Osteoblast (primary cell): ENCODE measurements at regions not wholly inside any gene's neighbourhood (a gene's known extent, or its start where the extent isn't known, plus 50 kb on each side); places are given as distances from the start of the nearest gene placed in this dataset.

Experiments
- DNase-seq: peaks from one replicate; pipeline ENCODE4 v3.0.0; 2011; ENCODE audit warnings: low spot score, mixed read lengths; ENCODE audit not compliant: insufficient read length; ENCODE audit errors: missing footprints
- H2AFZ ChIP-seq: 2 replicates; pipeline ENCODE4 v1.6.0; 2011; ENCODE audit warnings: mild to moderate bottlenecking, low read length
- H3K27ac ChIP-seq: 2 replicates; pipeline ENCODE4 v1.5.1; 2011; ENCODE audit warnings: mild to moderate bottlenecking, low read depth, low read length, moderate library complexity
- H3K27me3 ChIP-seq: 2 replicates; pipeline ENCODE4 v1.6.0; 2012; ENCODE audit warnings: mild to moderate bottlenecking, control low read depth, inconsistent platforms, low read length, moderate library complexity; ENCODE audit not compliant: insufficient read depth
- H3K36me3 ChIP-seq: 2 replicates; pipeline ENCODE4 v1.5.1; 2011; ENCODE audit warnings: mild to moderate bottlenecking, low read length, control low read depth, moderate library complexity; ENCODE audit not compliant: insufficient read depth
- H3K4me1 ChIP-seq: 2 replicates; pipeline ENCODE4 v1.5.1; 2011; ENCODE audit warnings: mild to moderate bottlenecking, low read length, control low read depth, moderate library complexity; ENCODE audit not compliant: insufficient read depth
- H3K4me2 ChIP-seq: 2 replicates; pipeline ENCODE4 v1.6.0; 2011; ENCODE audit warnings: mild to moderate bottlenecking, low read length; ENCODE audit not compliant: insufficient read depth
- H3K4me3 ChIP-seq: fragments of 200-600 bp; sonication (generic); 3 replicates; pipeline ENCODE4 v1.5.1; 2012; ENCODE audit warnings: mild to moderate bottlenecking, low read length, inconsistent platforms; ENCODE audit not compliant: insufficient read depth
- H3K79me2 ChIP-seq: 2 replicates; pipeline ENCODE4 v1.6.0; 2012; ENCODE audit warnings: mild to moderate bottlenecking, low read length, control low read depth, inconsistent platforms; ENCODE audit not compliant: insufficient read depth
- H3K9me3 ChIP-seq: 2 replicates; pipeline ENCODE4 v1.5.1; 2011; ENCODE audit warnings: low read depth, low read length, control low read depth
- H4K20me1 ChIP-seq: 2 replicates; pipeline ENCODE4 v1.6.0; 2012; ENCODE audit warnings: mild to moderate bottlenecking, low read length, control low read depth; ENCODE audit not compliant: insufficient read depth
- TF ChIP-seq, protein P1 (sequence below): IDR thresholded peaks from 2 replicates; pipeline ENCODE4 v1.5.1; 2011; ENCODE audit warnings: mild to moderate bottlenecking, low read depth, low read length, moderate library complexity; ENCODE audit errors: extremely low read depth

DNA sequence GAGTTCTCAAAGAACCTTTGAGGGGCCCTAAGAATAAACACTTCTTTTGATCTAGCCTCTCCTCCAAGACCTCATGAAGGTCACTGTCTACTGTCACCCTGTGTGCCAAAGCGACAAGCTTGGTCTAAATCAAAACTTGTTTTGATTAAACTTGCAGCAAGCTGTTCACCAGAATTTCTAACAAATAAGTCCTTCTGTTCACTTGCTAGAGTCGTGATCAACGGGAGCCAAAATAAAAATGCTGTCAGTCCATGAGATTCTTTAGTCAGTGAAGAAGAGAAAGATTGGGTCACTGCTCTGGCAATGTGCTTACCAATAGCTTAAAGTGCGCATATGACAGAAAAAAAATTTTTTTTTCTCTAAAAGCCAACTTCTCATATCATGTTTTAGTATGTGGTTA is 53.9 kb upstream of the GALNT5 start:
- TF ChIP-seq, protein P1, sequence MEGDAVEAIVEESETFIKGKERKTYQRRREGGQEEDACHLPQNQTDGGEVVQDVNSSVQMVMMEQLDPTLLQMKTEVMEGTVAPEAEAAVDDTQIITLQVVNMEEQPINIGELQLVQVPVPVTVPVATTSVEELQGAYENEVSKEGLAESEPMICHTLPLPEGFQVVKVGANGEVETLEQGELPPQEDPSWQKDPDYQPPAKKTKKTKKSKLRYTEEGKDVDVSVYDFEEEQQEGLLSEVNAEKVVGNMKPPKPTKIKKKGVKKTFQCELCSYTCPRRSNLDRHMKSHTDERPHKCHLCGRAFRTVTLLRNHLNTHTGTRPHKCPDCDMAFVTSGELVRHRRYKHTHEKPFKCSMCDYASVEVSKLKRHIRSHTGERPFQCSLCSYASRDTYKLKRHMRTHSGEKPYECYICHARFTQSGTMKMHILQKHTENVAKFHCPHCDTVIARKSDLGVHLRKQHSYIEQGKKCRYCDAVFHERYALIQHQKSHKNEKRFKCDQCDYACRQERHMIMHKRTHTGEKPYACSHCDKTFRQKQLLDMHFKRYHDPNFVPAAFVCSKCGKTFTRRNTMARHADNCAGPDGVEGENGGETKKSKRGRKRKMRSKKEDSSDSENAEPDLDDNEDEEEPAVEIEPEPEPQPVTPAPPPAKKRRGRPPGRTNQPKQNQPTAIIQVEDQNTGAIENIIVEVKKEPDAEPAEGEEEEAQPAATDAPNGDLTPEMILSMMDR = no peak
- Histone ChIP-seq H3K36me3 (no peaks in the 10 kb centered on the region), H3K27me3 (no peaks in the 10 kb centered on the region), H3K4me2 (no peak overlapping the region), H3K79me2 (no peaks in the 10 kb centered on the region), H3K9me3 (no peaks in the 10 kb centered on the region), H4K20me1 (no peaks in the 10 kb centered on the region), H3K4me1 (no peaks in the 10 kb centered on the region), H2AFZ (no peak overlapping the region), H3K4me3 (no peak overlapping the region), H3K27ac (no peak overlapping the region)
- DNase-seq = no peak

DNA sequence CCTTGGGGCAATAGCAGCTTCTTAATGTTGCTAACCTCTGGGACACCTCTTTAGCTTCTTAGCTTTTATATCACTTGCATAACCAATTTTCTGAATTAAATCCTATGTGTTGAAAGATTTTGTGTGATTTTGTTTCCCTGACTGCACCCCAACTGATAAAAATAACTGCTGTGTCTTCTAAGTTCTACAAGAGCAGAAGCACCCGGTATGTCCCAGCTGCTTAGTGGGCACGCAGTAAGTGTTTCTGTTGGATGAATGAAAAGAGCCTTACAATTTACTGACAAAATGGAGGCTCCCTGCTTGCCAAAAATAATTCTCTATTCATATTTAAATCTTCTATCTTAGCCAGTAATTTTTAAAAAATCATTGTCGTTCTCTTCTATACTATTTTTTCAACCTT is 53.1 kb upstream of the GALNT5 start:
- no peaks in the 10 kb centered on the region for H3K36me3 ChIP-seq
- H3K4me1 ChIP-seq = no peaks in the 10 kb centered on the region
- H3K9me3 ChIP-seq = no peaks in the 10 kb centered on the region
- no peaks in the 10 kb centered on the region for H3K79me2 ChIP-seq
- no peak for DNase-seq
- H3K4me2 ChIP-seq = no peak overlapping the region
- no peak overlapping the region for H3K4me3 ChIP-seq
- TF ChIP-seq, protein P1 = no peak
- H4K20me1 ChIP-seq = no peaks in the 10 kb centered on the region
- H3K27me3 ChIP-seq = no peaks in the 10 kb centered on the region
- H3K27ac ChIP-seq = no peak overlapping the region
- H2AFZ ChIP-seq = peak overlapping the region; percentile 20

DNA sequence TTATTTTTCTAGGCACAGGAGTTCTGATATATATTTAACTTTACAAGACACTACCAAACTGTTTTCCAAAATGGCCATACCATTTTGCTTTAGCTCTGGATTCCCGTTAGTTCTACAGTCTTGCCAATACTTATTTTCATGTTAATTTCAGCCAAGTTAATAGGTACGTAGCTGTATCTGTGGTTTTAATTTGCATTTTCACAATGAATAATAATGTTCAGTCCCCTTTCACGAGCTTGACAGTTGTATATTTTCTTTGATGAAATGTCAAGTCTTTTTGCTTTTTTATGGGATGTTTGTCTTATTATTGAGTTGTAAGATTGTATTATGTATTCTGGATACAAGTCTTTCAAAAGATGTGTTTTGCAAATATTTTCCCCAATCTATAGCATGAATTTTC is 50.6 kb upstream of the GALNT5 start:
- H3K4me3 ChIP-seq = no peak overlapping the region

More for the DNA sequence above, 50.6 kb upstream of the GALNT5 start:
- H3K9me3 ChIP-seq = no peaks in the 10 kb centered on the region
- H4K20me1 ChIP-seq = no peaks in the 10 kb centered on the region
- H3K36me3 ChIP-seq = no peaks in the 10 kb centered on the region
- H3K4me1 ChIP-seq = no peaks in the 10 kb centered on the region
- peak overlapping the region; percentile 66 for H2AFZ ChIP-seq
- H3K27me3 ChIP-seq = no peaks in the 10 kb centered on the region
- no peak overlapping the region for H3K4me2 ChIP-seq
- DNase-seq = no peak
- no peak overlapping the region for H3K27ac ChIP-seq
- TF ChIP-seq, protein P1 = no peak
- no peaks in the 10 kb centered on the region for H3K79me2 ChIP-seq
